IMR-90 (cell line): ENCODE measurements at regions not wholly inside any gene's neighbourhood (a gene's known extent, or its start where the extent isn't known, plus 50 kb on each side); places are given as distances from the start of the nearest gene placed in this dataset.
A peak's percentile ranks its signal among the peaks of the same experiment; 100 is the strongest.

ENCODE experiments used
- ATAC-seq: fragments of 200-7000 bp; cut with Tn5 transposase; 2 replicates; pipeline ENCODE4 v1.9.1; 2020; ENCODE audit warnings: low read depth, mild to moderate bottlenecking, moderate library complexity
- BruUV-seq: library from RNA; stranded (reverse); fragments of 400-500 nt; replicated peaks from 2 replicates; lab custom pipeline; 2021; lab: Mats Ljungman, UMichigan
- CTCF ChIA-PET: fragments of 300-600 bp; formaldehyde crosslinking; extraction: SDS; loops from one replicate; lab custom pipeline; 2021; ENCODE audit warnings: antibody characterized with exemption; lab: Yijun Ruan, JAX
- POLR2A ChIA-PET: fragments of 300-600 bp; sonication (Branson Sonifier 250); formaldehyde crosslinking; loops from one replicate; lab custom pipeline; 2022; ENCODE audit warnings: antibody characterized with exemption; ENCODE audit not compliant: unreplicated experiment; lab: Charles Lee
- DNase-seq: peaks from one replicate; pipeline ENCODE4 v3.0.0; 2013
- H2AFZ ChIP-seq: replicated peaks from 2 replicates; pipeline ENCODE3; 2013; ENCODE audit warnings: low read length, mild to moderate bottlenecking; ENCODE audit not compliant: poor library complexity
- H2AK5ac ChIP-seq: 2 replicates; pipeline ENCODE4 v1.6.1; 2013; ENCODE audit warnings: low read depth, low read length, inconsistent platforms
- H2AK9ac ChIP-seq: replicated peaks from 2 replicates; pipeline ENCODE3; 2013; ENCODE audit warnings: mild to moderate bottlenecking, low read depth, low read length, moderate library complexity; ENCODE audit not compliant: poor library complexity
- H2BK120ac ChIP-seq: 2 replicates; pipeline ENCODE4 v1.6.1; 2013; ENCODE audit warnings: low read depth, low read length, inconsistent platforms
- H2BK15ac ChIP-seq: 3 replicates; pipeline ENCODE4 v1.6.1; 2013; ENCODE audit warnings: low read depth, low read length, inconsistent platforms
- H2BK20ac ChIP-seq: 2 replicates; pipeline ENCODE4 v1.6.1; 2013; ENCODE audit warnings: low read depth, mild to moderate bottlenecking, inconsistent platforms, low read length, moderate library complexity
- H2BK5ac ChIP-seq: 2 replicates; pipeline ENCODE4 v1.6.1; 2013; ENCODE audit warnings: mild to moderate bottlenecking, low read depth, low read length, inconsistent platforms; ENCODE audit not compliant: poor library complexity, severe bottlenecking
- H3K14ac ChIP-seq: replicated peaks from 2 replicates; pipeline ENCODE4 v1.6.1; 2013; ENCODE audit warnings: low read depth, low read length, inconsistent platforms
- H3K18ac ChIP-seq: 2 replicates; pipeline ENCODE4 v1.6.1; 2013; ENCODE audit warnings: low read depth, low read length, control low read depth
- H3K23ac ChIP-seq: 2 replicates; pipeline ENCODE4 v1.6.1; 2013; ENCODE audit warnings: low read depth, low read length, inconsistent platforms
- H3K27ac ChIP-seq: 2 replicates; pipeline ENCODE4 v1.5.1; 2013; ENCODE audit warnings: mild to moderate bottlenecking, control low read depth, low read length; ENCODE audit not compliant: insufficient read depth
- H3K27me3 ChIP-seq: 2 replicates; pipeline ENCODE4 v1.6.1; 2013; ENCODE audit warnings: low read length; ENCODE audit not compliant: control insufficient read depth, insufficient read depth
- H3K36me3 ChIP-seq: 2 replicates; pipeline ENCODE4 v1.6.1; 2013; ENCODE audit warnings: low read length, mixed read lengths; ENCODE audit not compliant: control insufficient read depth, insufficient read depth
- H3K4ac ChIP-seq: 2 replicates; pipeline ENCODE4 v1.6.1; 2013; ENCODE audit warnings: low read depth, low read length, inconsistent platforms
- H3K4me1 ChIP-seq: 2 replicates; pipeline ENCODE4 v1.6.1; 2013; ENCODE audit warnings: low read length, mixed read lengths; ENCODE audit not compliant: control insufficient read depth, insufficient read depth
- H3K4me2 ChIP-seq: 2 replicates; pipeline ENCODE4 v1.6.1; 2013; ENCODE audit warnings: low read depth, mild to moderate bottlenecking, control low read depth, low read length, moderate library complexity
- H3K4me3 ChIP-seq: 2 replicates; pipeline ENCODE4 v1.5.1; 2013; ENCODE audit warnings: low read depth, mild to moderate bottlenecking, control low read depth, low read length, moderate library complexity; ENCODE audit not compliant: insufficient read depth
- H3K56ac ChIP-seq: 2 replicates; pipeline ENCODE4 v1.6.1; 2013; ENCODE audit warnings: low read length, inconsistent platforms; ENCODE audit not compliant: insufficient read depth; ENCODE audit errors: extremely low read depth
- H3K79me1 ChIP-seq, 2 experiments: 2 replicates each; pipeline ENCODE4 v1.6.1; 2013; ENCODE audit warnings: low read length in 2 of 2, inconsistent platforms in 1 of 2, low read depth in 1 of 2
- H3K9ac ChIP-seq: 2 replicates; pipeline ENCODE4 v1.6.1; 2013; ENCODE audit warnings: low read depth, low read length, control low read depth
- H3K9me1 ChIP-seq: 2 replicates; pipeline ENCODE4 v1.6.1; 2013; ENCODE audit warnings: low read length, inconsistent platforms; ENCODE audit not compliant: insufficient read depth
- H3K9me3 ChIP-seq: 2 replicates; pipeline ENCODE4 v1.6.1; 2013; ENCODE audit warnings: low read length; ENCODE audit not compliant: control insufficient read depth, insufficient read depth
- H4K20me1 ChIP-seq: 2 replicates; pipeline ENCODE4 v1.6.1; 2013; ENCODE audit warnings: low read length, inconsistent platforms; ENCODE audit not compliant: insufficient read depth
- H4K5ac ChIP-seq: 2 replicates; pipeline ENCODE4 v1.6.1; 2013; ENCODE audit warnings: mild to moderate bottlenecking, low read depth, low read length, control low read depth
- H4K8ac ChIP-seq, 2 experiments: 2 replicates each; pipeline ENCODE4 v1.6.1; 2013; ENCODE audit warnings: low read depth in 2 of 2, low read length in 2 of 2, control low read depth in 1 of 2, inconsistent platforms in 1 of 2
- H4K91ac ChIP-seq: 2 replicates; pipeline ENCODE4 v1.6.1; 2013; ENCODE audit warnings: low read depth, low read length, inconsistent platforms; ENCODE audit not compliant: insufficient read depth
- BHLHE40 ChIP-seq: fragments of 150-350 bp; IDR thresholded peaks from 2 replicates; pipeline ENCODE4 v1.6.1; 2016; ENCODE audit warnings: mild to moderate bottlenecking, low read depth, low read length
- CEBPB ChIP-seq: IDR thresholded peaks from 2 replicates; pipeline ENCODE4 v1.6.1; 2012; ENCODE audit warnings: low read depth, low read length, improper control_type of control experiment
- CHD1 ChIP-seq: IDR thresholded peaks from 2 replicates; pipeline ENCODE4 v1.6.1; 2012; ENCODE audit warnings: low read depth, low read length, improper control_type of control experiment
- FOS ChIP-seq: fragments of 150-350 bp; IDR thresholded peaks from 2 replicates; pipeline ENCODE4 v1.6.1; 2016; ENCODE audit warnings: low read depth, low read length
- MAZ ChIP-seq: IDR thresholded peaks from 2 replicates; pipeline ENCODE4 v1.6.1; 2012; ENCODE audit warnings: low read depth, mild to moderate bottlenecking, low read length, improper control_type of control experiment, moderate library complexity, borderline replicate concordance
- MXI1 ChIP-seq: IDR thresholded peaks from 2 replicates; pipeline ENCODE4 v1.6.1; 2012; ENCODE audit warnings: low read depth, mild to moderate bottlenecking, low read length, moderate library complexity, borderline replicate concordance
- POLR2A ChIP-seq: IDR thresholded peaks from 2 replicates; pipeline ENCODE4 v1.6.1; 2012; ENCODE audit warnings: mild to moderate bottlenecking, low read depth, low read length
- RAD21 ChIP-seq: IDR thresholded peaks from 2 replicates; pipeline ENCODE4 v1.6.1; 2012; ENCODE audit warnings: low read length, improper control_type of control experiment
- RCOR1 ChIP-seq: IDR thresholded peaks from 2 replicates; pipeline ENCODE4 v1.6.1; 2012; ENCODE audit warnings: mild to moderate bottlenecking, low read length, improper control_type of control experiment; ENCODE audit not compliant: insufficient replicate concordance
- SMC3 ChIP-seq: fragments of 150-350 bp; IDR thresholded peaks from 2 replicates; pipeline ENCODE4 v1.6.1; 2016; ENCODE audit warnings: low read depth, mild to moderate bottlenecking, antibody characterized with exemption, low read length, moderate library complexity
- WGBS, 2 experiments: methylation state at CpG; one replicate each; pipeline versions ENCODE4 v1.1.5 to v1.1.7; 2013; ENCODE audit warnings: missing lambda C conversion rate in 2 of 2; ENCODE audit not compliant: insufficient read length in 1 of 2; ENCODE audit errors: extremely low coverage in 2 of 2; 5-methylcytosine and 5-hydroxymethylcytosine counted together
- dilution Hi-C: fragments of 300-500 bp; cut with HindIII; formaldehyde crosslinking; loops from one replicate; pipeline ENCODE4 v1.14.3; 2018; ENCODE audit warnings: low sequenced_read_pairs; ENCODE audit not compliant: unreplicated experiment
- in situ Hi-C: fragments of 300-500 bp; cut with MboI; formaldehyde crosslinking; loops from 3 replicates; pipeline ENCODE4 v1.14.3; 2019; ENCODE audit warnings: low sequenced_read_pairs, inconsistent platforms, mixed read lengths
- intact Hi-C: fragments of 100-400 bp; cut with micrococcal nuclease; formaldehyde crosslinking; loops from 2 replicates; pipeline ENCODE4 v1.10.0; 2022
- TF ChIP-seq, protein P1 (sequence below): fragments of 150-350 bp; IDR thresholded peaks from 2 replicates; pipeline ENCODE4 v1.6.1; 2016; ENCODE audit warnings: low read depth, mild to moderate bottlenecking, low read length, moderate library complexity, borderline replicate concordance
- TF ChIP-seq, protein P2 (sequence below): fragments of 150-350 bp; IDR thresholded peaks from 2 replicates; pipeline ENCODE4 v1.6.1; 2017; ENCODE audit warnings: mild to moderate bottlenecking, antibody characterized with exemption, low read length, low read depth

DNA sequence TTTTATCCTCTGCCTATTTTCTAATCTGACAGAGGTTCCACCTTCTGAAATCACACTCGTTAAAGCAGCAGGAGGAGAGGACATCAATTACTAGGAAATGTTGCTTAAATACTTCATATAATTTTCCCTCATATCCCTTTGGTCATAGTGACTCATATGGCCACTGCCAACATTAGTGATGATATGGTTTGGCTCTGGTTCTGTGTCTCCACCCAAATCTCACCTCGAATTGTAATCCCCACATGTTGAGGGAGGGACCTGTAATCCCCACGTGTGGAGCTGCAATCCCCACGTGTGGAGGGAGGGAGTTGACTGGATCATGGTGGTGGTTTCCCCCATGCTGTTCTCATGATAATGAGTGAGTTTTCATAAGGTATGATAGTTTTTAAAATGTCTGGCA is 618.4 kb upstream of the SLITRK5 start:
- Histone ChIP-seq H4K5ac (no peak overlapping the region), H2AFZ (no peak overlapping the region), H3K4me3 (no peak overlapping the region), H4K8ac (no peak overlapping the region), H3K23ac (no peak overlapping the region), H3K4me2 (no peak overlapping the region), H2BK15ac (no peak overlapping the region), H3K27ac (no peak overlapping the region), H2BK5ac (no peak overlapping the region), H2AK5ac (no peak overlapping the region), H3K27me3 (no peaks in the 10 kb centered on the region), H3K9me3 (peaks cover 2% of the 10 kb centered on the region; the same call in 1 of the 2 replicates), H2BK20ac (no peak overlapping the region), H3K36me3 (no peaks in the 10 kb centered on the region), H3K4ac (no peak overlapping the region), H3K9me1 (no peaks in the 10 kb centered on the region), H3K56ac (no peak overlapping the region), H3K79me1 (no peaks in the 10 kb centered on the region), H4K91ac (no peak overlapping the region), H3K4me1 (no peaks in the 10 kb centered on the region), H3K9ac (no peak overlapping the region), H3K14ac (no peak overlapping the region), H3K18ac (no peak overlapping the region; the same call in 1 of the 2 replicates), H2AK9ac (no peak overlapping the region), H4K20me1 (no peaks in the 10 kb centered on the region), H2BK120ac (no peak overlapping the region)
- CTCF ChIA-PET = no interaction called here
- in situ Hi-C loops = no loop called here
- TF ChIP-seq SMC3 = no peak
- no peak for TF ChIP-seq CEBPB
- TF ChIP-seq, protein P1, sequence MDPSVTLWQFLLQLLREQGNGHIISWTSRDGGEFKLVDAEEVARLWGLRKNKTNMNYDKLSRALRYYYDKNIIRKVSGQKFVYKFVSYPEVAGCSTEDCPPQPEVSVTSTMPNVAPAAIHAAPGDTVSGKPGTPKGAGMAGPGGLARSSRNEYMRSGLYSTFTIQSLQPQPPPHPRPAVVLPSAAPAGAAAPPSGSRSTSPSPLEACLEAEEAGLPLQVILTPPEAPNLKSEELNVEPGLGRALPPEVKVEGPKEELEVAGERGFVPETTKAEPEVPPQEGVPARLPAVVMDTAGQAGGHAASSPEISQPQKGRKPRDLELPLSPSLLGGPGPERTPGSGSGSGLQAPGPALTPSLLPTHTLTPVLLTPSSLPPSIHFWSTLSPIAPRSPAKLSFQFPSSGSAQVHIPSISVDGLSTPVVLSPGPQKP = no peak
- TF ChIP-seq BHLHE40 = no peak
- no peak for TF ChIP-seq CHD1
- no peak for TF ChIP-seq RCOR1
- TF ChIP-seq FOS = no peak
- TF ChIP-seq POLR2A = no peak
- TF ChIP-seq RAD21 = no peak
- no peak for TF ChIP-seq MAZ
- TF ChIP-seq, protein P2, sequence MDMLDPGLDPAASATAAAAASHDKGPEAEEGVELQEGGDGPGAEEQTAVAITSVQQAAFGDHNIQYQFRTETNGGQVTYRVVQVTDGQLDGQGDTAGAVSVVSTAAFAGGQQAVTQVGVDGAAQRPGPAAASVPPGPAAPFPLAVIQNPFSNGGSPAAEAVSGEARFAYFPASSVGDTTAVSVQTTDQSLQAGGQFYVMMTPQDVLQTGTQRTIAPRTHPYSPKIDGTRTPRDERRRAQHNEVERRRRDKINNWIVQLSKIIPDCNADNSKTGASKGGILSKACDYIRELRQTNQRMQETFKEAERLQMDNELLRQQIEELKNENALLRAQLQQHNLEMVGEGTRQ = no peak
- no peak for TF ChIP-seq MXI1
- WGBS, 2 experiments = no CpG with 5 or more reads among the region's 4 CpGs
- ATAC-seq (no peak), DNase-seq (peak; percentile 54)
- dilution Hi-C loops = no loop called here
- intact Hi-C loops = no loop called here
- POLR2A ChIA-PET = no interaction called here
- no TSS peak for BruUV-seq
